ENCODE measurements at regions not wholly inside any gene's neighbourhood (a gene's known extent, or its start where the extent isn't known, plus 50 kb on each side); places are given as distances from the start of the nearest gene placed in this dataset.

- no peak overlapping the region for H3K4me3 Mint-ChIP-seq (ENCODE audit: unreplicated experiment)
- no peak for DNase-seq
- no peak overlapping the region for H3K27ac Mint-ChIP-seq (ENCODE audit: unreplicated experiment)
- no peaks in the 10 kb centered on the region for H3K4me1 Mint-ChIP-seq (ENCODE audit: low read depth, unreplicated experiment)
- H3K9me3 Mint-ChIP-seq (ENCODE audit: unreplicated experiment): no peaks in the 10 kb centered on the region
- Histone ChIP-seq H3K9me3 (no peaks in the 10 kb centered on the region), H3K4me1 (no peaks in the 10 kb centered on the region), H3K4me3 (ENCODE audit: low read depth, low read length) (no peak overlapping the region), H3K27me3 (replicated peaks; ENCODE audit: control insufficient read depth, insufficient read depth, low read length) (no peaks in the 10 kb centered on the region), H3K36me3 (ENCODE audit: control insufficient read depth, insufficient read depth, low read length) (no peaks in the 10 kb centered on the region)
- intact Hi-C loops (cut with micrococcal nuclease; ENCODE audit: unreplicated experiment): no loop called here
- CTCF ChIA-PET: no interaction called here
- BruUV-seq (replicated peaks): no TSS peak
- POLR2A ChIA-PET: no interaction called here
- no peaks in the 10 kb centered on the region for H3K27me3 Mint-ChIP-seq (ENCODE audit: insufficient read depth, unreplicated experiment)
- TF ChIP-seq CTCF (IDR thresholded peaks at IDR 0.05; ENCODE audit: insufficient read depth in 1 of 2, low read depth in 1 of 2, low read length in 1 of 2, severe bottlenecking in 1 of 2, unreplicated experiment in 1 of 2): no peak
- H3K36me3 Mint-ChIP-seq (ENCODE audit: insufficient read depth, unreplicated experiment): no peaks in the 10 kb centered on the region
These were observed 575.6 kb upstream of the PITX2 start for GRCh38 chr4:111198446-111198845.

- ChIA-PET CTCF (no interaction called here), POLR2A (no interaction called here)
- Mint-ChIP-seq H3K9me3 (ENCODE audit: unreplicated experiment) (no peaks in the 10 kb centered on the region), H3K27ac (ENCODE audit: unreplicated experiment) (no peak overlapping the region), H3K36me3 (ENCODE audit: insufficient read depth, unreplicated experiment) (no peaks in the 10 kb centered on the region), H3K27me3 (ENCODE audit: insufficient read depth, unreplicated experiment) (no peaks in the 10 kb centered on the region), H3K4me1 (ENCODE audit: low read depth, unreplicated experiment) (no peaks in the 10 kb centered on the region), H3K4me3 (ENCODE audit: unreplicated experiment) (no peak overlapping the region)
- Histone ChIP-seq H3K4me3 (ENCODE audit: low read depth, low read length) (no peak overlapping the region), H3K36me3 (ENCODE audit: control insufficient read depth, insufficient read depth, low read length) (no peaks in the 10 kb centered on the region), H3K27me3 (replicated peaks; ENCODE audit: control insufficient read depth, insufficient read depth, low read length) (no peaks in the 10 kb centered on the region), H3K9me3 (no peaks in the 10 kb centered on the region), H3K4me1 (no peaks in the 10 kb centered on the region)
- no peak for DNase-seq
- intact Hi-C loops (cut with micrococcal nuclease; ENCODE audit: unreplicated experiment): no loop called here
- TF ChIP-seq CTCF (IDR thresholded peaks at IDR 0.05; ENCODE audit: insufficient read depth in 1 of 2, low read depth in 1 of 2, low read length in 1 of 2, severe bottlenecking in 1 of 2, unreplicated experiment in 1 of 2): no peak
- BruUV-seq (replicated peaks): no TSS peak
These were observed 581.9 kb upstream of the PITX2 start for GRCh38 chr4:111204797-111205196.

GRCh38 chr4:111208970-111209369, 586.1 kb upstream of the PITX2 start:
- Mint-ChIP-seq H3K4me1 (ENCODE audit: low read depth, unreplicated experiment) (no peaks in the 10 kb centered on the region), H3K9me3 (ENCODE audit: unreplicated experiment) (no peaks in the 10 kb centered on the region), H3K36me3 (ENCODE audit: insufficient read depth, unreplicated experiment) (no peaks in the 10 kb centered on the region), H3K27ac (ENCODE audit: unreplicated experiment) (no peak overlapping the region), H3K27me3 (ENCODE audit: insufficient read depth, unreplicated experiment) (no peaks in the 10 kb centered on the region), H3K4me3 (ENCODE audit: unreplicated experiment) (no peak overlapping the region)
- Histone ChIP-seq H3K36me3 (ENCODE audit: control insufficient read depth, insufficient read depth, low read length) (no peaks in the 10 kb centered on the region), H3K4me3 (ENCODE audit: low read depth, low read length) (no peak overlapping the region), H3K4me1 (0 out of 2 replicates have a peak, but pooled peaks cover 5% of the 10 kb centered on the region), H3K9me3 (no peaks in the 10 kb centered on the region), H3K27me3 (replicated peaks; ENCODE audit: control insufficient read depth, insufficient read depth, low read length) (no peaks in the 10 kb centered on the region; the same call in 1 of the 2 replicates)
- intact Hi-C loops (cut with micrococcal nuclease; ENCODE audit: unreplicated experiment): no loop called here
- CTCF ChIA-PET: no interaction called here
- POLR2A ChIA-PET: no interaction called here
- TF ChIP-seq CTCF (IDR thresholded peaks at IDR 0.05; ENCODE audit: insufficient read depth in 1 of 2, low read depth in 1 of 2, low read length in 1 of 2, severe bottlenecking in 1 of 2, unreplicated experiment in 1 of 2): no peak
- BruUV-seq (replicated peaks): no TSS peak
- DNase-seq: no peak
